ENCODE measurements at regions not wholly inside any gene's neighbourhood (a gene's known extent, or its start where the extent isn't known, plus 50 kb on each side); places are given as distances from the start of the nearest gene placed in this dataset.

GRCh38 chr7:106460792-106461254 lies 176.0 kb upstream of the NAMPT start:
- Histone ChIP-seq H3K36me3 (no peaks in the 10 kb centered on the region), H3K27ac (no peak overlapping the region), H3K4me3 (no peak overlapping the region), H3K4me1 (peaks cover 0 to 34% (median 7%) of the 10 kb centered on the region in 3 donors), H3K9me3 (no peaks in the 10 kb centered on the region), H3K27me3 (no peaks in the 10 kb centered on the region)
- no peak for TF ChIP-seq EP300 (IDR thresholded peaks at IDR 0.05)
- no peak for TF ChIP-seq POLR2AphosphoS5 (IDR thresholded peaks at IDR 0.05)
- TF ChIP-seq POLR2A (IDR thresholded peaks at IDR 0.05) = no peak
- TF ChIP-seq CTCF (IDR thresholded peaks at IDR 0.05) = no peak
- ATAC-seq = no peak
- WGBS, 2 donors (ENCODE audit: low coverage in 1 of 2) = 76 to 96% methylated on average over 4 to 5 of the region's 6 CpGs

- no peaks in the 10 kb centered on the region for H3K9me3 ChIP-seq
- H3K4me3 ChIP-seq = no peak overlapping the region
- H3K27me3 ChIP-seq = no peaks in the 10 kb centered on the region
- no peak for TF ChIP-seq POLR2A (IDR thresholded peaks at IDR 0.05)
- no peak for TF ChIP-seq POLR2AphosphoS5 (IDR thresholded peaks at IDR 0.05)
- no peak for TF ChIP-seq EP300 (IDR thresholded peaks at IDR 0.05)
- no peak for TF ChIP-seq CTCF (IDR thresholded peaks at IDR 0.05)
- ATAC-seq = no peak
- H3K4me1 ChIP-seq = peaks cover 0 to 21% (median 7%) of the 10 kb centered on the region in 3 donors
- 86% methylated on average over 7 of the region's 7 CpGs; no CpG with 5 or more reads in 1 of the 2 donors for WGBS, 2 donors (ENCODE audit: low coverage in 1 of 2)
- H3K36me3 ChIP-seq = no peaks in the 10 kb centered on the region
- H3K27ac ChIP-seq = no peak overlapping the region
These were observed 174.8 kb upstream of the NAMPT start for GRCh38 chr7:106459397-106460072.

GRCh38 chr7:106457678-106458077 lies 172.9 kb upstream of the NAMPT start:
- Histone ChIP-seq H3K27ac (no peak overlapping the region), H3K4me3 (no peak overlapping the region), H3K27me3 (no peaks in the 10 kb centered on the region), H3K36me3 (no peaks in the 10 kb centered on the region), H3K9me3 (no peaks in the 10 kb centered on the region), H3K4me1 (peaks cover 0 to 7% (median 3%) of the 10 kb centered on the region in 3 donors)
- no peak for TF ChIP-seq POLR2AphosphoS5 (IDR thresholded peaks at IDR 0.05)
- ATAC-seq = no peak
- WGBS, 2 donors (ENCODE audit: low coverage in 1 of 2) = 98% methylated on average over 4 of the region's 4 CpGs; no CpG with 5 or more reads in 1 of the 2 donors

- Histone ChIP-seq H3K36me3 (no peaks in the 10 kb centered on the region), H3K4me1 (no peaks in the 10 kb centered on the region), H3K4me3 (no peak overlapping the region), H3K9me3 (peaks cover 0 to 3% (median 0%) of the 10 kb centered on the region in 3 donors), H3K27me3 (no peaks in the 10 kb centered on the region), H3K27ac (no peak overlapping the region)
- ATAC-seq = no peak
- TF ChIP-seq CTCF (IDR thresholded peaks at IDR 0.05) = no peak
- TF ChIP-seq POLR2AphosphoS5 (IDR thresholded peaks at IDR 0.05) = no peak
These were observed 171.5 kb upstream of the NAMPT start for GRCh38 chr7:106456329-106456728.

GRCh38 chr7:106452031-106452851 lies 167.5 kb upstream of the NAMPT start:
- ATAC-seq = no peak
- TF ChIP-seq POLR2AphosphoS5 (IDR thresholded peaks at IDR 0.05) = no peak
- TF ChIP-seq EP300 (IDR thresholded peaks at IDR 0.05) = no peak
- no peak for TF ChIP-seq POLR2A (IDR thresholded peaks at IDR 0.05)
- TF ChIP-seq CTCF (IDR thresholded peaks at IDR 0.05) = no peak
- Histone ChIP-seq H3K27ac (no peak overlapping the region), H3K27me3 (no peaks in the 10 kb centered on the region), H3K36me3 (no peaks in the 10 kb centered on the region), H3K4me3 (no peak overlapping the region), H3K4me1 (no peaks in the 10 kb centered on the region), H3K9me3 (peaks cover 0 to 3% (median 0%) of the 10 kb centered on the region in 3 donors)
- 66 to 73% methylated on average over 5 of the region's 5 CpGs for whole genome bisulfite sequencing, 2 donors (ENCODE audit: low coverage in 1 of 2)
